Natural killer cell treated with Interleukin-12 subunit alpha and Interleukin-12 subunit beta and Interleukin-15 and Interleukin-18, amount 100 ng/mL, for 72 hours (primary cell): ENCODE measurements at regions not wholly inside any gene's neighbourhood (a gene's known extent, or its start where the extent isn't known, plus 50 kb on each side); places are given as distances from the start of the nearest gene placed in this dataset.

ENCODE experiments used
- ATAC-seq, 2 donors: fragments of 150-1000 bp; cut with Tn5 transposase in 1 of 2; sonication (Bioruptor Pico), chemical (Tn5 transposase) in 1 of 2; 2 replicates each; pipeline ENCODE4 v1.10.0; 2021
- DNase-seq: peaks from one replicate; pipeline ENCODE4 v3.0.0; 2022; ENCODE audit warnings: low spot score
- H3K27ac Mint-ChIP-seq, 2 donors: 1 replicate in 1 of 2; 2 replicates in 1 of 2; pipeline ENCODE4 v1.8.0; 2022; ENCODE audit warnings: mixed read lengths in 2 of 2, mild to moderate bottlenecking in 1 of 2, moderate library complexity in 1 of 2
- H3K27me3 Mint-ChIP-seq, 2 donors: 1 replicate in 1 of 2; 2 replicates in 1 of 2; pipeline ENCODE4 v1.8.0; 2022; ENCODE audit warnings: mixed read lengths in 2 of 2
- H3K36me3 Mint-ChIP-seq: one replicate; pipeline ENCODE4 v1.8.0; 2022; ENCODE audit warnings: mixed read lengths
- H3K4me1 Mint-ChIP-seq, 2 donors: 1 replicate in 1 of 2; 2 replicates in 1 of 2; pipeline ENCODE4 v1.8.0; 2022; ENCODE audit warnings: low read depth in 2 of 2, mixed read lengths in 2 of 2, mild to moderate bottlenecking in 1 of 2
- H3K4me3 Mint-ChIP-seq: one replicate; pipeline ENCODE4 v1.8.0; 2022; ENCODE audit warnings: mixed read lengths
- H3K9me3 Mint-ChIP-seq: 2 replicates; pipeline ENCODE4 v1.8.0; 2022; ENCODE audit warnings: mixed read lengths

DNA sequence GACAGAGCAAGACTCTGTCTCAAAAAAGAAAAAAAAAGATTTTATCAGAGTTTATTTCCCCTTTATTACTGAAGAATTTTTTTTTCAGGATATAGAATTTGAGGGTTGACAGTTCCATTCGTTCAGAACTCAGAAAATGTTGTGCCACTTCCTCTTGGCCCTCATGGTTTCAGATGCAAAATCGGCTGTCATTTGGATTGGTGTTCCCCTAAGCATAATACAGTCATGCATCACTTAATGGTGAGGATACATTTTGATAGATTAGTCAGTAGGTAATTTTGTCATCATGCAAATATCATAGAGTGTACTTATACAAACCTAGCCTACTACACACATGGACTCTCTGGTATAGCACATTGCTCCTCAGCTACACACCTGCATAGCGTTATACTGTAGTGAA is 263.9 kb upstream of the RTL1 start:
- Mint-ChIP-seq H3K36me3 (peaks cover 15% of the 10 kb centered on the region), H3K27ac (no peak overlapping the region), H3K4me1 (no peaks in the 10 kb centered on the region), H3K4me3 (no peak overlapping the region), H3K9me3 (peaks cover 17% of the 10 kb centered on the region), H3K27me3 (peaks cover 16 to 41% of the 10 kb centered on the region in 2 donors)
- DNase-seq (no peak), ATAC-seq (no peak)

DNA sequence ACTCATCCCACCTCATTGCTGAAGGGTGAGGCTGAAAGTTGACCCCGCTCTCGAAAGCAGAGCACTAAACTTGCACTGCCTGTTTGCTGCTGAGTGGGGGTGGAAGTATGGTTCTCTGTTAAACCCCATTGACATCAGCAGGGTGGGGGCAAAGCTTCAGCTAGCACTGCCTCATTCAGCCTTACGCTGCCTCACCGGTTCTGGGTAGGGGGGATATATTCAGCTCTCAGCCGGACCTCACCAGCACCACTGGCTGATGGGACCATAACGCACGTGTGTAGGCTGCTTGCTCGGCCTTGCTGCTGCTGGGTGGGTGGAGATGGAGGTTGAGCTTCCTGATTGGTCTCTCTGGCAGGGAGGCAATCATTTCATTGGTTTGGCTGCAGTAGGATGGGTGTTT is 265.7 kb upstream of the RTL1 start:
- Mint-ChIP-seq H3K4me3 (no peak overlapping the region), H3K27me3 (peaks cover 16 to 36% of the 10 kb centered on the region in 2 donors), H3K4me1 (no peaks in the 10 kb centered on the region), H3K9me3 (peaks cover 17% of the 10 kb centered on the region), H3K27ac (no peak overlapping the region), H3K36me3 (peaks cover 15% of the 10 kb centered on the region)
- DNase-seq (no peak), ATAC-seq (no peak)

DNA sequence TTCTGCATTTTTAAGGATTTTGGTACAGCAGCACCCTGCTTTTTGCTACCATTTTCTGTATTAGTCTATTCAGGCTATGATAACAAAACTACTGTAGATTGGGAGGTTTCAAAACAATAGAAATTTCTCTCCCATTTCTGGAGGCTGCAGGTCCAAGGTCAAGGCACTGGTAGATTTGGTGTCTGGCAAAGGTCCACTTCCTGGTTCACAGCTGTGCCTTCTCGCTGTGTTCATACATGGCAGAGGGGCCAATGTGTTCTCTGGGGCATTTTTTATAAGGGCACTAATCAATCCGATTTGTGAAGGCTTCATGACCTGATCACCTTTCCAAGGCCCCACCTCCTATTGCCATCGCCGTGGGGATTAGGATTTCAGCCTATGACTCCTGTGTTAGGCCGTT is 268.1 kb upstream of the RTL1 start:
- Mint-ChIP-seq H3K27me3 (peaks cover 11 to 20% of the 10 kb centered on the region in 2 donors), H3K4me3 (no peak overlapping the region), H3K9me3 (peaks cover 10% of the 10 kb centered on the region), H3K36me3 (peaks cover 13% of the 10 kb centered on the region), H3K27ac (no peak overlapping the region), H3K4me1 (no peaks in the 10 kb centered on the region)
- DNase-seq, result no peak
- ATAC-seq, result no peak

DNA sequence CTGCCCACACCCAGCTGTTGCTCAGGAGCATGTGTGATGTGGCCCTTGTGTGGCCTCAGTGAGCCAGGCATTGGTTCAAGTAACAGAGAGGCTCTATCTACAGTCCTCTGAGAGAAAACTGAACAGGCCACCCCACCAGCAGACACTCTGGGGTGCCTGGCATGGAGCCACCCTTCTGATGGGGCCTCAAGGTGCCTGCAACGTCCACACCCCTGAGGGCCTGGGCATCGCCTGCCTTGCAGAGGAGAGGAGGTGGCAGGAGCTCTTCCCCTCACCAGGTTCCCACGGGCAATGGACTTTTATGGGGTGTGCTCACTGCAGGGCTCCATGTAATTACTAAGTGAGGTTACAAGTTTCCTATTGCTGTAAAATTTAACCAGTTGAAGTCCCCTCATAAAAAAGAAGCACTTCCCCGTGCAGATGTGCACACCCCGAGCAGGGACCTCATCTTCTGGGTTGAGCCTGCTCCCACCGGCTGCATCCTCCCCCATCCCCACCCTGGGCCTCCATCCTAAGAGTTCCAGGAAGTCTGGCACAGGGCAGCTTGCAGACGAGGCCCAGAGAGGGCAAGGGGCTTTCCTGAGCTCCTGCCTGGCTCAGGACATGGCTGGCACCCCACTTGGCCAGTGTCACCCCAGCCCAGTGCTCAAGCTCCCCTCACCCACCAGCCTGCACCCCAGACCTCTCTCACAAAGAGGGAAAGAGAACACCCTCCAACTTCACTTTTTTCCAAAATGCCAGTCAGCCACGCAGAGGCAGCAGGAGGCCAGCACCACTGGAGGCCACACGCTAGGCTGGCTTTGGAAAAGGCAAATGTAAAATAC is 270.4 kb upstream of the RTL1 start:
- ATAC-seq (no peak), DNase-seq (peak; percentile 39)
- no peaks in the 10 kb centered on the region for H3K9me3 Mint-ChIP-seq
- no peaks in the 10 kb centered on the region for H3K4me1 Mint-ChIP-seq
- H3K4me3 Mint-ChIP-seq, result no peak overlapping the region
- no peak overlapping the region for H3K27ac Mint-ChIP-seq
- H3K27me3 Mint-ChIP-seq, result peaks cover 4 to 7% of the 10 kb centered on the region in 2 donors
- no peaks in the 10 kb centered on the region for H3K36me3 Mint-ChIP-seq

DNA sequence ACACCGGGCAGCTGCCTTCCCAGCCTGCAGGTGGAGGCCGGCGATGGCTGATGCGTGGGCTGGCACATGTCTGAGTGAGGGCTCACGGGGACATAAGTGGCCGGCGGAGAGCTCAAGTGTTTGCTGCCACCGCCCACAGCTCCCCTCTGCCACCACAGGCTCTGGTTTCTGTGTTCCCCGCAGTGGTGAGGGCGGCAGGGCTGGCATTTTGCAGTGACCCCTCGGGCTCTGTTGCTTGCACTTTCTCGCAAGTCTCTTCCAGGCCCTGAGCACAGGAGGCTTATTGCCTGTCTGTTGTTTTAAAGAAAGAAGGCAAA is 271.0 kb upstream of the RTL1 start:
- H3K9me3 Mint-ChIP-seq, result no peaks in the 10 kb centered on the region

DNA sequence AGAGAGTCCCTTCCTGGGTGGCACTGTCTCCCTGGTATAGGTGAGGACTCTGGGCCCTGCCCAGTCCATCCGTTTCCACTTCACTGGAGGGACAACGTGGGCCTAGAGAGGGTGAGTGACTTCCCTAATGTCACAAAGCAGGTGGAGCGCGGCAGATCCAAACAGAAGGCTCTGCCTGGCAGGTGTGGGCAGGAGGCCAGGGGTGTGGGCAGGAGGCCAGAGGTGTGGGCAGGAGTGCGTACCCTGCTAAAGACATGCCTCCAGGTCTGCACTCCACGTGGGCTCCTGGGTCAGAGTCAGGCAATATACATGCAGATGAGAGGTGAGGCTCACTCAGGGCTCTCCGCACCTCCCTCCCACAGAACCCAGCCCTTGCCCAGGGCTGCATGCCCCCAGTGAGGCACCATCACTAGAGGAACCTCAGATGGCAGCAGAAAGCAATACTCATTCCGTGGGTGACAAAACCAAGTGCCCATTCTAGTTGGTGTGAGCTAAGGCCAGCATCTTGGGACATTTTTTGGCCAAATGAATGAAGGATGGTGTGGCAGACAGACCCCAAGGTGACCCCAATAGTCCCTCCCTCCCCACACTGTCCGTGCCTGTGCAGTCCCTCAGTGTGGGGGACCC is 271.6 kb upstream of the RTL1 start:
- Mint-ChIP-seq H3K27me3 (peaks cover 4 to 7% of the 10 kb centered on the region in 2 donors), H3K4me1 (no peaks in the 10 kb centered on the region), H3K27ac (no peak overlapping the region), H3K4me3 (no peak overlapping the region), H3K9me3 (no peaks in the 10 kb centered on the region), H3K36me3 (no peaks in the 10 kb centered on the region)
- ATAC-seq (peak in 1 of 2 donors; percentile 21), DNase-seq (peak; percentile 20)

More for the DNA sequence above, 271.0 kb upstream of the RTL1 start:
- H3K4me3 Mint-ChIP-seq, result no peak overlapping the region
- DNase-seq, result peak; percentile 31
- peaks cover 4 to 7% of the 10 kb centered on the region in 2 donors for H3K27me3 Mint-ChIP-seq
- H3K36me3 Mint-ChIP-seq, result no peaks in the 10 kb centered on the region
- ATAC-seq, result no peak
- no peak overlapping the region for H3K27ac Mint-ChIP-seq
- no peaks in the 10 kb centered on the region for H3K4me1 Mint-ChIP-seq

DNA sequence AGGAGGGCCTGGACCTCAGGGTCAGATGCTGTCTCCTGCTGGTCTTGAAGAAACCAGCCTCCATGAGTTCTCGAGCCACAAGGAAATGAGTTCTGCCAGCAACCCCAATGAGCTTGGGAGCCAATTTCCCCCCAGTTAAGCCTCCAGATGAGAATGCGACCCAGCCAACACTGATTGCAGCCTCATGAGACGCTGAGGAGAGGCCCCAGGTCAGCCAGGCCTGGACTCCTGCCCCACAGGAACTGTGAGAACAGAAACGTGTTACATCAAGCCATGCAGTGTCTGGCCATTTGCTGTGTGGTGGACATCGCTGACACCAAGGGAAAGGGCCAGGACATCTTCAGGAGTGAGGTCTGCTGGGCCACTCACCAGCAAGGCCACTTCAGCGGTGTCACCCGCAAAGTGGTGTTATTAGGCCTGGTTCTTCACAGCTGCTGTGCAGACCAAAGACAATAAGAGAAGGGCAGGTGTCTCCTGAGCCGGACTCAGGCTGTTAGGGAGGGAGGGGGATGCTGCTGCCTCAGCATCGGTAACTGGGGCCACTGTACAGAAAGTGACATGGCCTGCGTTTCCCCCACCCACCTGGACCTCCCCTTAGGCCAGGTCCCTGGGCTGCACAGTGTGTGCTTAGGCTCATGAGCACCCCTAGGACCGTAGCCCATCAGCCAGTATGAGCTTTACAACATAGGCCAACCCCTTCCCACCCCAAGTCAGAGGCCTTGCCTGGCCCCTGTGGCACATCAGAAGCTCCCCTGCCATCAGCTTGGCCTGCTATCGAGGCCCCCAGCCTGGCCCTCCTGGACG is 272.4 kb upstream of the RTL1 start:
- Mint-ChIP-seq H3K4me1 (no peaks in the 10 kb centered on the region), H3K4me3 (no peak overlapping the region)
- peak in 1 of 2 donors; percentile 5 for ATAC-seq

DNA sequence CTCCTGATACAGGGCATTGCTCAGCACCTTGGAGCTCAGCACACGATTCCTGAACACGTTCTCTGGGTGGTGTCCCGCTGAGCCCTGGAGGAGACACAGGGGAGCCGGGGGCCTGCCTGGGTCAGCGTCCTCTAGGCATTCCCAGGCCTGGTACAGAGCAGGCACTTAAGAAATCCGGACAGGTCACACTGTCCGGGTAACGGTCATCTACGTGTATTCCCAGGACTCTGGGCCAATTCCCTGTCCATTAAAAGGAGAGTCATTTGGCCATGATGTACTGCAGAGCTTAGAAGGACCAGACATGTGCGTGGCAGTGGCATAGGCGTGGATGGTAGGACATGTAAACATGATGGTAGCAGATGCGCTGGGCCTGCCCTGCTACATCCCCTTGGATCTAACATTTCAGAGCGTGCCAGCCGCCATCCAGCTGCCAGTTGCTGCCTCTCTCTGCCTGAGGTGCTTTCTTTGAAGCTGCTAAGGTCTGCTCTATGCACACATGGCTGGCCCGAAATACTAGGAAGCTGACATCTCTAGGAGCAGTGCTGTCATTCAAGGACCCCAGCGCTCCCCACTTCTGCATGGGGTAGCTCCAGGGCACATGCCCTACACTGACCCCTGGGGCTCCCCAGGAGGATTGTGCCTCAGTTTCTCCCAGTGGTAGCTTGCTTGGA is 273.1 kb upstream of the RTL1 start:
- Mint-ChIP-seq H3K9me3 (no peaks in the 10 kb centered on the region), H3K4me3 (no peak overlapping the region), H3K4me1 (no peaks in the 10 kb centered on the region), H3K27me3 (no peaks in the 10 kb centered on the region), H3K36me3 (no peaks in the 10 kb centered on the region), H3K27ac (no peak overlapping the region)
- ATAC-seq (no peak), DNase-seq (peak; percentile 32)

More for the DNA sequence above, 272.4 kb upstream of the RTL1 start:
- Mint-ChIP-seq H3K27me3 (peaks cover 4 to 6% of the 10 kb centered on the region in 2 donors), H3K36me3 (no peaks in the 10 kb centered on the region), H3K9me3 (no peaks in the 10 kb centered on the region), H3K27ac (no peak overlapping the region)
- DNase-seq, result peak; percentile 29

DNA sequence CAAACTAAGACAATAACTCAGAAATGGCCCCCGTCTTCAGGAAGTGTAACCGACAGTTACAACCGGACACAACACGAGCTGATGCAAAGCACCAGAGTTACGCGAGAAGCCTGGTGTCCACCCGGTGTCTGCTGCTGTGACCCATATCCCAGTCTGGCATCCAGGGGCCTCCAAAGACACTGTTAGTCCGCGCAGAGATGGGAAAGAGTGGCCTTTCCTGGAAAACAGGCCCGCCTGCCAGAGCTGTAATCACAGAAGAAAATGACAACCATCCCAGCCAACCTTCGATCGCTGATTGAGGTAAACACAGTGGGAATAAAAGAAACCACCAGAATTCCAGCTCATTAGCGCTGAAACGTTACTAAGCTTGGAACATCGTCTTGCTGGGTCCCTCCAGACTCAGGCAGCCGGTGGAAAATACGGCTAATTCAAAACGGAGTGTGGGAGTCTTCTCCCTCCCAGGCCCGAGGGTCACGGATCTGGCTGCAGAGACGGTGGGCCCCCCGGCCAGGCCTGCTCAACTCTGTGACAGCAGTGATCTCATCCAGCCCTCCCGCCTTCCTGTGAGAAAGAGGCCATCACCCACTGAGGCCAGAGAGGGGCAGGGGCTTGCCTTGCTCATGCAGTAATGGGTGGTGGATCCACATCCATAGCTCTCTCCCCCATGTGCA is 273.9 kb upstream of the RTL1 start:
- no peaks in the 10 kb centered on the region for H3K36me3 Mint-ChIP-seq
- no peaks in the 10 kb centered on the region for H3K4me1 Mint-ChIP-seq
- H3K27me3 Mint-ChIP-seq, result no peaks in the 10 kb centered on the region
- ATAC-seq (no peak), DNase-seq (peak; percentile 54)
- no peaks in the 10 kb centered on the region for H3K9me3 Mint-ChIP-seq
- H3K27ac Mint-ChIP-seq, result no peak overlapping the region
- no peak overlapping the region for H3K4me3 Mint-ChIP-seq

DNA sequence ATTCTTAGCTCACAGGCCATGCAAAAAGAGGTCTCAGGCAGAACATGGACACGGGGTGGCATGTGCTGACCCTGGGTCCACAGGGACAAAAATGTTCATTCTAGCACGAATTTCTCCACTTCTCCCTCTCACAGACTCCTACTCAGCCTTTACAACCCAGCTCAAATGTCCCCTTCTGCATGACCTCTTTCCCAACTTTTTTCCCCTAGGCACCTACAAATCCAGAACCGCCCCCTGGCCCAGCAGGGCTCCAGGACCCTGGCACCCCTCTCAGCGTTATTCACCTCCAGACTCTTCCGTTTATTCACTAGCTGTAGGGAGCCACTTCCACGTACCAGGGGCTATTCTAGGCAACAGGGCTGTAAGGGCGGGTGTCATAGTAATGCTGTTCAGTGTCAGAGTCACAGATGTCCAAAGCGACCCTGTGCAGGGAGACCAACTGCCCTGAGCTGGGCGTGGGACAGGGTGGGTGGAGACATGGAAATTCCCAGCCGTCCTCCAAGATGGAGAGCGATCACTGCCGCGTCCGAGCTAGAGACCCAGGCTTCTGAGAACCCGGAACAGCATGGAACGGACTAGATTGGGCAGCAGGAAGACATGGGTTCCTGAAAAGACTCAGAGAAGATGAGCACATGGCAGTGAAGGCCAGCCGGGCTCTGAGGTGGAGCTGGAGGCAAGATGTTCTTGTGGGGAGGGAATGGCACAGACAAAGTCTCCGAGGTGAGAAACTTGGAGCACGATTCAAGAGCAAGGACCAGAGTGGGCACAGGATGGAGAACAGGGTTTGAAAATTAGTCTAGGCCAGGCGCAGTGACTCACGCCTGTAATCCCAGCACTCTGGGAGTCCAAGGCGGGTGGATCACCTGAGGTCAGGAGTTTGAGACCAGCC is 274.9 kb upstream of the RTL1 start:
- no peaks in the 10 kb centered on the region for H3K9me3 Mint-ChIP-seq
- ATAC-seq (no peak), DNase-seq (no peak)
- H3K4me1 Mint-ChIP-seq, result no peaks in the 10 kb centered on the region
- no peaks in the 10 kb centered on the region for H3K27me3 Mint-ChIP-seq
- no peaks in the 10 kb centered on the region for H3K36me3 Mint-ChIP-seq
- H3K4me3 Mint-ChIP-seq, result no peak overlapping the region
- no peak overlapping the region for H3K27ac Mint-ChIP-seq

DNA sequence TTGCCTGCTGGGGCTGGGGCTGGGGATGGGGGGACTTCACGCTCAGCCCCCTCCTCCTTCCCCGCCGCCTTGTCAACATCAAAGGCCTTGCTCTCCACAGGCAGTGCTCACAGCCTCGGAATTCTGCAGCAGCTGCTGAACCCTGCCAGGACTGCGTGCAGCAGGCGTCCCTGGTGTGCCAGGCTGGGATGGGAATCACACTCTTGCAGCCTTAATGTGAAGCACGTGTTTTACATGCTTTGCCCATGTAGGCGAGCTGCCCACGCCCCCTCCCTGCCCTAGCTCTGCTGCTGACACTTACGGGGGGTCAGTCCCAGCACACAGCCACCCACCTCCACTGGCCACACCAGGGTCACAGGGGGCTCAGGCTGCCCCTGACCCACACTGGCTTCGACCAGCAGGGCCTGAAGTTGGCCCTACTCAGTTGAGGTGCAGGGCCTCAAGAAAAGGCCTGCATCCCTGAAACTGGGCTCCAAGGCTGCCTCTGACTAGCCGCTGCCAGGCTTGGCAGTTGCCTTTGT is 276.2 kb upstream of the RTL1 start:
- Mint-ChIP-seq H3K27me3 (peaks cover 0 to 4% of the 10 kb centered on the region in 2 donors), H3K4me3 (no peak overlapping the region), H3K27ac (no peak overlapping the region), H3K9me3 (no peaks in the 10 kb centered on the region), H3K4me1 (no peaks in the 10 kb centered on the region), H3K36me3 (no peaks in the 10 kb centered on the region)
- ATAC-seq (no peak), DNase-seq (no peak)

DNA sequence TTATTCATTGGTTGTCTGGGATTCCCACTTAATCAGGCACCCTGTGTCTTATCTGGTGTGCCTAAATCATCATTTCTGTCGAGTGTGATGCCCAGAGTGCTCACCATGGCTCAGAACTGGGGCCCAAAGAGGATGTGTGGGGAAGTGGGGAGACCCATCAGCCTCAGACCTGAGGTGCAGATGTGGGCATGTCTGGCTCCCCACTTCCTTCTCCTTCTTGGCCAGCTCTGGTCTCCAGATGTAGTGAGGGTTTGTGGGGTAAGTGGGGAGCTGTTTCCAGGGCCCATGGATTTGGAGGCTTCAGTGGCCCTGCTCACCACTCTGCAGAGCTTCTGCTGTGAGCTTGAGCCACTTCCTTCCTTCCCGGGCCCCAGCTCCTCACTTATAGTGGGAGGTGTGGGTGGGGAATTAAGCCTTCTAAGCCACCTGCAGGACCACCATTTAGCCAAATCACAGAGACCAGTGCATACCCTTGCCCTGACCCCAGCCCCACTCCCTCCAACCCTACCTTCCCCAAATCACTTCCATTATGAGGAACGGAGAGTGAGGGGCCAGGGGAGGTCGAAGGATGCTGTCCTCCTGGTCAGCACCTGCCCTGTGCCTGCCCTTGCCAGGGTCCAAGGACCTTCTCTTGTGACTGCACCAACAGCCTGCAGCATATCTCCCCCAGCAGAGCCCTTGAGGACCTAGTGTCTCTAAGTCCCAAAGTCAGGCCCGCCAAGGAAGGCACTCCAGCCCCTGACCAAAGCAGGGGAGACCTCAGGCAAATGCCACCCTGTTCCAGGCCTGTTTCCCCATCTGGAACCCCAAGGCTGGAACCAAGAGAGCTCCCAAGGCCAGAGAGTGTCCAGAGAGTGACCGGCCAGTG is 278.2 kb upstream of the RTL1 start:
- no peaks in the 10 kb centered on the region for H3K36me3 Mint-ChIP-seq

More for the DNA sequence above, 278.2 kb upstream of the RTL1 start:
- Mint-ChIP-seq H3K4me3 (no peak overlapping the region), H3K9me3 (no peaks in the 10 kb centered on the region), H3K4me1 (no peaks in the 10 kb centered on the region), H3K27ac (no peak overlapping the region), H3K27me3 (peaks cover 3 to 8% of the 10 kb centered on the region in 2 donors)
- no peak for ATAC-seq
- no peak for DNase-seq
